SK-N-SH (cell line): ENCODE measurements at regions not wholly inside any gene's neighbourhood (a gene's known extent, or its start where the extent isn't known, plus 50 kb on each side); places are given as distances from the start of the nearest gene placed in this dataset.
A peak's percentile ranks its signal among the peaks of the same experiment; 100 is the strongest.

Experiments
- CTCF ChIA-PET: fragments of 300-600, 350-600 bp; formaldehyde crosslinking; extraction: SDS; loops from one replicate; lab custom pipeline; 2021; lab: Yijun Ruan, JAX
- POLR2A ChIA-PET: fragments of 350-600 bp; sonication (Branson Sonifier 250); formaldehyde crosslinking; extraction: SDS; loops from one replicate; lab custom pipeline; 2020; ENCODE audit warnings: antibody characterized with exemption, inconsistent platforms; lab: Yijun Ruan, JAX
- DNase-seq: peaks from one replicate; pipeline ENCODE4 v3.0.0; 2012
- H2AFZ ChIP-seq: fragments of 200-600 bp; sonication (generic); 2 replicates; pipeline ENCODE4 v1.8.1; 2016; ENCODE audit warnings: antibody characterized with exemption, mild to moderate bottlenecking, low read depth
- H3F3A ChIP-seq: fragments of 200-600 bp; sonication (generic); replicated peaks from 2 replicates; pipeline ENCODE3; 2016; ENCODE audit warnings: antibody characterized with exemption, mild to moderate bottlenecking; ENCODE audit not compliant: insufficient read depth
- H3K27ac ChIP-seq, 2 experiments: fragments of 200-500 bp in 1 of 2; fragments of 200-600 bp in 1 of 2; sonication (Bioruptor generic) in 1 of 2; sonication (generic), shearing (Covaris generic) in 1 of 2; 2 replicates each; pipeline versions ENCODE4 v1.5.1 to v1.6.1; 2014 to 2016; ENCODE audit warnings: low read depth in 2 of 2, inconsistent platforms in 1 of 2, low read length in 1 of 2, mild to moderate bottlenecking in 1 of 2, mixed read lengths in 1 of 2
- H3K27me3 ChIP-seq: fragments of 200-600 bp; sonication (generic), shearing (Covaris generic); 2 replicates; pipeline ENCODE4 v1.6.1; 2016; ENCODE audit warnings: mixed run types; ENCODE audit not compliant: insufficient read depth
- H3K36me3 ChIP-seq, 2 experiments: fragments of 200-500 bp in 1 of 2; fragments of 200-600 bp in 1 of 2; sonication (Bioruptor generic) in 1 of 2; sonication (generic) in 1 of 2; replicated peaks in 1 of 2; 2 replicates each; pipeline versions ENCODE3 to v1.5.1; 2014 to 2016; ENCODE audit warnings: low read length in 1 of 2, mild to moderate bottlenecking in 1 of 2; ENCODE audit not compliant: insufficient read depth in 2 of 2, control insufficient read depth in 1 of 2
- H3K4me1 ChIP-seq, 2 experiments: fragments of 200-500 bp in 1 of 2; fragments of 200-600 bp in 1 of 2; sonication (Bioruptor generic) in 1 of 2; sonication (generic), shearing (Covaris generic) in 1 of 2; 2 replicates each; pipeline versions ENCODE4 v1.5.1 to v1.6.1; 2014 to 2016; ENCODE audit warnings: low read depth in 1 of 2, low read length in 1 of 2, mixed run types in 1 of 2; ENCODE audit not compliant: insufficient read depth in 2 of 2, control insufficient read depth in 1 of 2
- H3K4me2 ChIP-seq: fragments of 200-600 bp; sonication (generic), shearing (Covaris generic); 2 replicates; pipeline ENCODE4 v1.6.1; 2017; ENCODE audit warnings: mixed run types
- H3K4me3 ChIP-seq, 2 experiments: fragments of 200-500 bp in 1 of 2; fragments of 200-600 bp in 1 of 2; sonication (Bioruptor generic) in 1 of 2; sonication (generic), shearing (Covaris generic) in 1 of 2; 2 replicates each; pipeline versions ENCODE4 v1.5.1 to v1.8.1; 2014 to 2016; ENCODE audit warnings: low read depth in 2 of 2, inconsistent platforms in 1 of 2, low read length in 1 of 2, mild to moderate bottlenecking in 1 of 2, mixed read lengths in 1 of 2, moderate library complexity in 1 of 2
- H3K79me2 ChIP-seq: fragments of 200-600 bp; sonication (generic); 2 replicates; pipeline ENCODE4 v1.8.1; 2017; ENCODE audit warnings: mild to moderate bottlenecking; ENCODE audit not compliant: insufficient read depth
- H3K9ac ChIP-seq: fragments of 200-600 bp; sonication (generic); 2 replicates; pipeline ENCODE4 v1.6.1; 2017; ENCODE audit warnings: mixed run types
- H3K9me2 ChIP-seq: fragments of 200-600 bp; sonication (generic); 2 replicates; pipeline ENCODE4 v1.6.1; 2017; ENCODE audit warnings: mixed run types
- H3K9me3 ChIP-seq: fragments of 200-600 bp; sonication (generic); 2 replicates; pipeline ENCODE4 v1.6.1; 2017; ENCODE audit warnings: mixed run types, mild to moderate bottlenecking, moderate library complexity
- H4K20me1 ChIP-seq: fragments of 200-600 bp; sonication (generic); 2 replicates; pipeline ENCODE4 v1.6.1; 2017; ENCODE audit warnings: mild to moderate bottlenecking, mixed run types; ENCODE audit not compliant: insufficient read depth
- CHD2 ChIP-seq: fragments of 150-350 bp; IDR thresholded peaks from 2 replicates; pipeline ENCODE4 v1.6.1; 2018; ENCODE audit warnings: low read length; ENCODE audit not compliant: partially characterized antibody
- ELF1 ChIP-seq: IDR thresholded peaks from 2 replicates; pipeline ENCODE4 v1.4.0; 2012
- EP300 ChIP-seq, 2 experiments: IDR thresholded peaks; 2 replicates each; pipeline versions ENCODE4 v1.4.0 to v1.6.1; 2012; ENCODE audit warnings: borderline replicate concordance in 1 of 2, low read depth in 1 of 2, low read length in 1 of 2
- EZH2phosphoT487 ChIP-seq: fragments of 200-600 bp; sonication (generic); IDR thresholded peaks from 2 replicates; pipeline ENCODE4 v1.6.1; 2017; ENCODE audit warnings: low read depth, mixed run types, mild to moderate bottlenecking, antibody characterized with exemption, moderate library complexity, borderline replicate concordance
- FOSL2 ChIP-seq: IDR thresholded peaks from 2 replicates; pipeline ENCODE4 v1.4.0; 2012; ENCODE audit warnings: low read depth, mild to moderate bottlenecking, moderate library complexity, borderline replicate concordance
- GABPA ChIP-seq: IDR thresholded peaks from 2 replicates; pipeline ENCODE4 v1.4.0; 2012; ENCODE audit warnings: low read depth, mild to moderate bottlenecking
- GATA2 ChIP-seq: sonication (generic); formaldehyde crosslinking; IDR thresholded peaks from 2 replicates; pipeline ENCODE4 v1.5.0; 2020; ENCODE audit warnings: mild to moderate bottlenecking, missing genetic modification reagents
- JUND ChIP-seq: IDR thresholded peaks from 2 replicates; pipeline ENCODE4 v1.4.0; 2012
- NFIC ChIP-seq: IDR thresholded peaks from 2 replicates; pipeline ENCODE4 v1.4.0; 2012; ENCODE audit warnings: borderline replicate concordance
- RCOR1 ChIP-seq: fragments of 150-350 bp; IDR thresholded peaks from 2 replicates; pipeline ENCODE4 v1.6.1; 2017; ENCODE audit warnings: antibody characterized with exemption, low read length
- RFX5 ChIP-seq: IDR thresholded peaks from 2 replicates; pipeline ENCODE4 v1.6.1; 2012; ENCODE audit warnings: mild to moderate bottlenecking, improper control_type of control experiment, low read length
- SIN3A ChIP-seq: IDR thresholded peaks from 2 replicates; pipeline ENCODE4 v1.6.1; 2012; ENCODE audit warnings: low read depth, mild to moderate bottlenecking, low read length, moderate library complexity, borderline replicate concordance
- SMC3 ChIP-seq: IDR thresholded peaks from 2 replicates; pipeline ENCODE4 v1.6.1; 2012; ENCODE audit warnings: low read depth, low read length, improper control_type of control experiment
- TAF1 ChIP-seq: IDR thresholded peaks from 2 replicates; pipeline ENCODE4 v1.6.1; 2012; ENCODE audit warnings: low read depth, mild to moderate bottlenecking, low read length, moderate library complexity, borderline replicate concordance
- TCF12 ChIP-seq: IDR thresholded peaks from 2 replicates; pipeline ENCODE4 v1.4.0; 2012
- WGBS: methylation state at CpG from one replicate; pipeline ENCODE4 v1.1.6; 2017; ENCODE audit warnings: low lambda C conversion rate; 5-methylcytosine and 5-hydroxymethylcytosine counted together
- TF ChIP-seq, protein P1 (sequence below): IDR thresholded peaks from 2 replicates; pipeline ENCODE4; 2012
- TF ChIP-seq, protein P2 (sequence below): IDR thresholded peaks from 2 replicates; pipeline ENCODE4 v1.4.0; 2012; ENCODE audit warnings: low read depth
- TF ChIP-seq, protein P3 (sequence below): IDR thresholded peaks from 2 replicates; pipeline ENCODE4 v1.6.1; 2012; ENCODE audit warnings: mild to moderate bottlenecking, low read depth, low read length, moderate library complexity
- TF ChIP-seq, protein P4 (sequence below): IDR thresholded peaks from 2 replicates; pipeline ENCODE4 v1.4.0; 2012; ENCODE audit warnings: low read depth, borderline replicate concordance

DNA sequence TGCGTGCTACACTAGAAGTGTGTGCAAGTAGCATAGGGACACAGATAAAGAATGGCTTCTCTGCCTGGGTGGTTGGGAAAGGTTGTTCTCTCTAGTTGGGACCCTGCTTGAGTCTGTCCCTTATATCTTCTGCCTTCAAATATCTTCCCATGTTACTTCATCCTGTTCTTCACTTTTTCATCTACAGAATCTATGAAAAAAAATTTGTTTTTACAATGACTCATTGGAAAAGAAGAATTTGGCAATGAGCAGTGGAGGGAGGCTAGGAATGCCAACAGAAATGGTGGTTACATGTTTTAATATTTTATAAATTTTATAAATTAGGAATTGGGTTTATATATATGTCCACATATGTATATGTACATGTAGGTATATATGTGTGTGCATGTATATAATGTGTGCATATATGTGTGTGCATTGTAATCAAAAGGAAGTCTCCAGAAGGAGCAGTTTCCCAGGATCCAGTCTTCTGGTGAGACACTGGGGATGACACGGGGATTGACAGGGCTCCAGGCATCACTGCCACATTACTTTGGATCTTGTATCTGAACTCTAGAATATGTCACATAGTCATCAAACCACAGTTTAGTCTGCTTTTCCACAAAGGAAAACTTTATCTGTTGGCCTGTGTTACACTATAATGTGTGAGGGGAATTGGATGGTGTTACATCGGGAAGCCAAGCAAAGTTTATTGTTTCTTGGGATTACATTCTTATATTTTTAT lies 75.3 kb upstream of the RIPOR2 start:
- no peaks in the 10 kb centered on the region for H3K27me3 ChIP-seq
- H3K9ac ChIP-seq = no peak overlapping the region
- no peaks in the 10 kb centered on the region for H3K9me2 ChIP-seq
- peak overlapping the region; percentile 39; the same call in 1 of the 2 replicates for H3K4me2 ChIP-seq
- H3K4me3 ChIP-seq = no peak overlapping the region
- no peaks in the 10 kb centered on the region for H3K79me2 ChIP-seq
- POLR2A ChIA-PET = no interaction called here
- peak overlapping the region in 1 of 2 experiments; percentile 85; a peak in 2 of 4 replicates for H3K27ac ChIP-seq
- no peaks in the 10 kb centered on the region for H3K9me3 ChIP-seq
- no peak for DNase-seq
- H3K36me3 ChIP-seq = no peaks in the 10 kb centered on the region
- peaks cover 17% of the 10 kb centered on the region for H3F3A ChIP-seq
- no peak overlapping the region for H2AFZ ChIP-seq
- 91% methylated on average over 3 of the region's 3 CpGs for WGBS
- H3K4me1 ChIP-seq = peaks cover 17 to 36% of the 10 kb centered on the region in 2 experiments
- CTCF ChIA-PET = no interaction called here
- no peaks in the 10 kb centered on the region for H4K20me1 ChIP-seq
- TF ChIP-seq JUND (peak; percentile 65), NFIC (peak; percentile 77; the same call in 1 of the 2 replicates), EZH2phosphoT487 (no peak), FOSL2 (peak; percentile 60; the same call in 1 of the 2 replicates), SMC3 (no peak), EP300 (IDR thresholded peaks at IDR 0.05; ENCODE audit: borderline replicate concordance in 1 of 2, low read depth in 1 of 2, low read length in 1 of 2) (0 out of 4 replicates have a peak, but pooled peaks of 1 of the 2 experiments have one; percentile 11), TCF12 (peak; percentile 43; the same call in 1 of the 2 replicates)
- TF ChIP-seq, protein P1, sequence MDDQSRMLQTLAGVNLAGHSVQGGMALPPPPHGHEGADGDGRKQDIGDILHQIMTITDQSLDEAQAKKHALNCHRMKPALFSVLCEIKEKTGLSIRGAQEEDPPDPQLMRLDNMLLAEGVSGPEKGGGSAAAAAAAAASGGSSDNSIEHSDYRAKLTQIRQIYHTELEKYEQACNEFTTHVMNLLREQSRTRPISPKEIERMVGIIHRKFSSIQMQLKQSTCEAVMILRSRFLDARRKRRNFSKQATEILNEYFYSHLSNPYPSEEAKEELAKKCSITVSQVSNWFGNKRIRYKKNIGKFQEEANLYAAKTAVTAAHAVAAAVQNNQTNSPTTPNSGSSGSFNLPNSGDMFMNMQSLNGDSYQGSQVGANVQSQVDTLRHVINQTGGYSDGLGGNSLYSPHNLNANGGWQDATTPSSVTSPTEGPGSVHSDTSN = peak; percentile 21

DNA sequence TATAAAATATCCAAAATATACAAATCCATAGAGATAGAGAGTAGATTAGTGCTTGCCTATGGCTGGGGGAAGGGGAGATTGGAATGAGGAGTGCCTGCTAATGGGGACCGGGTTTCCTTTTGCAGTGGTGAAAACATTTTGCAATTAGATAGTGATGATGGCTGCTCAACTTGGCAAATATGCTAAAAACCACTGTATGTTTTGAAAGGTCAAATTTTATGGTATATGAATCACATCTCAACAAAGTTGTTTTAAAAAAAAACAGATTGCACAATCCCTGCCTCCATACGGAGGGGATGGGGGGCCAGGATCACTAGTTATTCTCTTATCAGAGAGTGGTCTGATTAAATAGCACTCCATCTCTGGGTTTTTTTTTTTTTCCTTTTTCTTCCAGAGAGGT lies 76.9 kb upstream of the RIPOR2 start:
- Histone ChIP-seq H3K4me3 (no peak overlapping the region), H2AFZ (no peak overlapping the region), H3K9me3 (no peaks in the 10 kb centered on the region), H3F3A (peaks cover 17% of the 10 kb centered on the region), H3K9ac (no peak overlapping the region), H3K27ac (peak overlapping the region in 1 of 2 experiments; percentile 16; a peak in 2 of 4 replicates), H3K27me3 (no peaks in the 10 kb centered on the region), H3K4me1 (peaks cover 17 to 29% of the 10 kb centered on the region in 2 experiments), H3K9me2 (no peaks in the 10 kb centered on the region), H3K4me2 (0 out of 2 replicates have a peak overlapping the region, but pooled peaks have one; percentile 10), H3K79me2 (no peaks in the 10 kb centered on the region), H4K20me1 (no peaks in the 10 kb centered on the region), H3K36me3 (no peaks in the 10 kb centered on the region)
- ChIA-PET POLR2A (no interaction called here), CTCF (interaction anchor here (0.6 to 1.7 kb wide), 2 partner anchors 8 to 21 kb away, joined by 4 to 5 read pairs; no protein-coding TSS in a partner anchor)
- WGBS = 9% methylated on average over 2 of the region's 2 CpGs
- DNase-seq = no peak
- TF ChIP-seq EP300 (IDR thresholded peaks at IDR 0.05; ENCODE audit: borderline replicate concordance in 1 of 2, low read depth in 1 of 2, low read length in 1 of 2) (peak in 1 of 2 experiments; percentile 54; a peak in 1 of 4 replicates), JUND (peak; percentile 64), GABPA (no peak), FOSL2 (peak; percentile 71), TAF1 (no peak), CHD2 (no peak), SMC3 (no peak), GATA2 (CRISPR knock-in tag) (peak; percentile 33; the same call in 1 of the 2 replicates), TCF12 (peak; percentile 72), ELF1 (no peak), RCOR1 (0 out of 2 replicates have a peak, but pooled peaks have one; percentile 11), RFX5 (no peak), SIN3A (no peak)
- TF ChIP-seq, protein P1 = peak; percentile 52
- TF ChIP-seq, protein P2, sequence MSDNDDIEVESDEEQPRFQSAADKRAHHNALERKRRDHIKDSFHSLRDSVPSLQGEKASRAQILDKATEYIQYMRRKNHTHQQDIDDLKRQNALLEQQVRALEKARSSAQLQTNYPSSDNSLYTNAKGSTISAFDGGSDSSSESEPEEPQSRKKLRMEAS = no peak
- TF ChIP-seq, protein P3, sequence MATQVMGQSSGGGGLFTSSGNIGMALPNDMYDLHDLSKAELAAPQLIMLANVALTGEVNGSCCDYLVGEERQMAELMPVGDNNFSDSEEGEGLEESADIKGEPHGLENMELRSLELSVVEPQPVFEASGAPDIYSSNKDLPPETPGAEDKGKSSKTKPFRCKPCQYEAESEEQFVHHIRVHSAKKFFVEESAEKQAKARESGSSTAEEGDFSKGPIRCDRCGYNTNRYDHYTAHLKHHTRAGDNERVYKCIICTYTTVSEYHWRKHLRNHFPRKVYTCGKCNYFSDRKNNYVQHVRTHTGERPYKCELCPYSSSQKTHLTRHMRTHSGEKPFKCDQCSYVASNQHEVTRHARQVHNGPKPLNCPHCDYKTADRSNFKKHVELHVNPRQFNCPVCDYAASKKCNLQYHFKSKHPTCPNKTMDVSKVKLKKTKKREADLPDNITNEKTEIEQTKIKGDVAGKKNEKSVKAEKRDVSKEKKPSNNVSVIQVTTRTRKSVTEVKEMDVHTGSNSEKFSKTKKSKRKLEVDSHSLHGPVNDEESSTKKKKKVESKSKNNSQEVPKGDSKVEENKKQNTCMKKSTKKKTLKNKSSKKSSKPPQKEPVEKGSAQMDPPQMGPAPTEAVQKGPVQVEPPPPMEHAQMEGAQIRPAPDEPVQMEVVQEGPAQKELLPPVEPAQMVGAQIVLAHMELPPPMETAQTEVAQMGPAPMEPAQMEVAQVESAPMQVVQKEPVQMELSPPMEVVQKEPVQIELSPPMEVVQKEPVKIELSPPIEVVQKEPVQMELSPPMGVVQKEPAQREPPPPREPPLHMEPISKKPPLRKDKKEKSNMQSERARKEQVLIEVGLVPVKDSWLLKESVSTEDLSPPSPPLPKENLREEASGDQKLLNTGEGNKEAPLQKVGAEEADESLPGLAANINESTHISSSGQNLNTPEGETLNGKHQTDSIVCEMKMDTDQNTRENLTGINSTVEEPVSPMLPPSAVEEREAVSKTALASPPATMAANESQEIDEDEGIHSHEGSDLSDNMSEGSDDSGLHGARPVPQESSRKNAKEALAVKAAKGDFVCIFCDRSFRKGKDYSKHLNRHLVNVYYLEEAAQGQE = no peak
- TF ChIP-seq, protein P4, sequence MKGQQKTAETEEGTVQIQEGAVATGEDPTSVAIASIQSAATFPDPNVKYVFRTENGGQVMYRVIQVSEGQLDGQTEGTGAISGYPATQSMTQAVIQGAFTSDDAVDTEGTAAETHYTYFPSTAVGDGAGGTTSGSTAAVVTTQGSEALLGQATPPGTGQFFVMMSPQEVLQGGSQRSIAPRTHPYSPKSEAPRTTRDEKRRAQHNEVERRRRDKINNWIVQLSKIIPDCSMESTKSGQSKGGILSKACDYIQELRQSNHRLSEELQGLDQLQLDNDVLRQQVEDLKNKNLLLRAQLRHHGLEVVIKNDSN = no peak
